ENCODE measurements at regions not wholly inside any gene's neighbourhood (a gene's known extent, or its start where the extent isn't known, plus 50 kb on each side); places are given as distances from the start of the nearest gene placed in this dataset.

GRCh38 chr3:17811646-17812045, 69.2 kb upstream of the TBC1D5 start:
- no peak for TF ChIP-seq POLR2A (IDR thresholded peaks at IDR 0.05)
- no peak for TF ChIP-seq POLR2AphosphoS5 (IDR thresholded peaks at IDR 0.05)

Data from suprapubic skin (tissue), 4 donors.